ENCODE measurements at regions not wholly inside any gene's neighbourhood (a gene's known extent, or its start where the extent isn't known, plus 50 kb on each side); places are given as distances from the start of the nearest gene placed in this dataset.
A peak's percentile ranks its signal among the peaks of the same experiment; 100 is the strongest.

GRCh38 chr5:154664869-154665268 lies 90.3 kb upstream of the LARP1 start:
- no peaks in the 10 kb centered on the region for H3K36me3 ChIP-seq (replicated peaks; ENCODE audit: low read depth, low read length)
- H3K4me1 ChIP-seq (ENCODE audit: low read length): no peaks in the 10 kb centered on the region
- TF ChIP-seq EZH2phosphoT487 (IDR thresholded peaks at IDR 0.05; ENCODE audit: low read depth): no peak
- no peak for TF ChIP-seq CTCF (IDR thresholded peaks at IDR 0.05; ENCODE audit: low read depth, low read length)
- no peak overlapping the region for H2AFZ ChIP-seq (ENCODE audit: low read depth, low read length)
- H3K27ac ChIP-seq (ENCODE audit: low read length): no peak overlapping the region
- no peak overlapping the region for H3K4me3 ChIP-seq (ENCODE audit: low read length)
- H3K27me3 ChIP-seq (ENCODE audit: low read depth, low read length): no peaks in the 10 kb centered on the region
- no peak overlapping the region for H3K9ac ChIP-seq (ENCODE audit: low read length)
- no peaks in the 10 kb centered on the region for H4K20me1 ChIP-seq (ENCODE audit: insufficient read depth, low read length)
- no peaks in the 10 kb centered on the region for H3K79me2 ChIP-seq (ENCODE audit: low read length)
- no peaks in the 10 kb centered on the region for H3K9me3 ChIP-seq (ENCODE audit: insufficient read depth, low read length)
- H3K4me2 ChIP-seq (ENCODE audit: low read length): no peak overlapping the region

- no peak overlapping the region for H3K27ac ChIP-seq (ENCODE audit: low read length)
- H3K4me3 ChIP-seq (ENCODE audit: low read length): no peak overlapping the region
- H3K79me2 ChIP-seq (ENCODE audit: low read length): no peaks in the 10 kb centered on the region
- H3K4me1 ChIP-seq (ENCODE audit: low read length): no peaks in the 10 kb centered on the region
- TF ChIP-seq CTCF (IDR thresholded peaks at IDR 0.05; ENCODE audit: low read depth, low read length): no peak
- TF ChIP-seq EZH2phosphoT487 (IDR thresholded peaks at IDR 0.05; ENCODE audit: low read depth): no peak
- no peak overlapping the region for H3K4me2 ChIP-seq (ENCODE audit: low read length)
- H3K36me3 ChIP-seq (replicated peaks; ENCODE audit: low read depth, low read length): no peaks in the 10 kb centered on the region
- no peaks in the 10 kb centered on the region for H4K20me1 ChIP-seq (ENCODE audit: insufficient read depth, low read length)
- H3K27me3 ChIP-seq (ENCODE audit: low read depth, low read length): no peaks in the 10 kb centered on the region
- no peaks in the 10 kb centered on the region for H3K9me3 ChIP-seq (ENCODE audit: insufficient read depth, low read length)
- no peak overlapping the region for H3K9ac ChIP-seq (ENCODE audit: low read length)
- no peak overlapping the region for H2AFZ ChIP-seq (ENCODE audit: low read depth, low read length)
Measured at GRCh38 chr5:154663424-154663823, 91.8 kb upstream of the LARP1 start.

GRCh38 chr5:154654486-154655371 lies 100.4 kb upstream of the LARP1 start:
- Histone ChIP-seq H3K4me3 (ENCODE audit: low read length) (no peak overlapping the region), H3K4me1 (ENCODE audit: low read length) (0 out of 2 replicates have a peak, but pooled peaks cover 3% of the 10 kb centered on the region), H3K9ac (ENCODE audit: low read length) (no peak overlapping the region), H3K9me3 (ENCODE audit: insufficient read depth, low read length) (no peaks in the 10 kb centered on the region), H3K27me3 (ENCODE audit: low read depth, low read length) (no peaks in the 10 kb centered on the region), H2AFZ (ENCODE audit: low read depth, low read length) (no peak overlapping the region), H4K20me1 (ENCODE audit: insufficient read depth, low read length) (no peaks in the 10 kb centered on the region), H3K79me2 (ENCODE audit: low read length) (no peaks in the 10 kb centered on the region), H3K36me3 (replicated peaks; ENCODE audit: low read depth, low read length) (no peaks in the 10 kb centered on the region), H3K27ac (ENCODE audit: low read length) (no peak overlapping the region), H3K4me2 (ENCODE audit: low read length) (peak overlapping the region; percentile 18; the same call in 1 of the 2 replicates)
- TF ChIP-seq CTCF (IDR thresholded peaks at IDR 0.05; ENCODE audit: low read depth, low read length): no peak
- no peak for TF ChIP-seq EZH2phosphoT487 (IDR thresholded peaks at IDR 0.05; ENCODE audit: low read depth)

GRCh38 chr5:154653764-154654485 lies 101.3 kb upstream of the LARP1 start:
- H3K27ac ChIP-seq (ENCODE audit: low read length): no peak overlapping the region
- no peaks in the 10 kb centered on the region for H3K9me3 ChIP-seq (ENCODE audit: insufficient read depth, low read length)
- H3K79me2 ChIP-seq (ENCODE audit: low read length): no peaks in the 10 kb centered on the region
- no peaks in the 10 kb centered on the region for H3K27me3 ChIP-seq (ENCODE audit: low read depth, low read length)
- no peak for TF ChIP-seq EZH2phosphoT487 (IDR thresholded peaks at IDR 0.05; ENCODE audit: low read depth)
- no peak for TF ChIP-seq CTCF (IDR thresholded peaks at IDR 0.05; ENCODE audit: low read depth, low read length)
- H3K36me3 ChIP-seq (replicated peaks; ENCODE audit: low read depth, low read length): no peaks in the 10 kb centered on the region
- no peak overlapping the region for H3K9ac ChIP-seq (ENCODE audit: low read length)
- H3K4me1 ChIP-seq (ENCODE audit: low read length): 0 out of 2 replicates have a peak, but pooled peaks cover 3% of the 10 kb centered on the region
- peak overlapping the region; percentile 18; the same call in 1 of the 2 replicates for H3K4me2 ChIP-seq (ENCODE audit: low read length)
- no peak overlapping the region for H3K4me3 ChIP-seq (ENCODE audit: low read length)
- no peak overlapping the region for H2AFZ ChIP-seq (ENCODE audit: low read depth, low read length)
- H4K20me1 ChIP-seq (ENCODE audit: insufficient read depth, low read length): no peaks in the 10 kb centered on the region

Data from OCI-LY3 (cell line).